AG04449 (cell line): ENCODE measurements at regions not wholly inside any gene's neighbourhood (a gene's known extent, or its start where the extent isn't known, plus 50 kb on each side); places are given as distances from the start of the nearest gene placed in this dataset.

Experiments used
- CTCF ChIA-PET: fragments of 350-600 bp; formaldehyde crosslinking; extraction: SDS; loops from one replicate; lab custom pipeline; 2021; ENCODE audit warnings: antibody characterized with exemption; lab: Yijun Ruan, JAX
- POLR2A ChIA-PET: fragments of 400-600, 350-600 bp; formaldehyde crosslinking; extraction: SDS; loops from one replicate; lab custom pipeline; 2020; ENCODE audit warnings: antibody characterized with exemption, inconsistent platforms; lab: Yijun Ruan, JAX
- DNase-seq: peaks from one replicate; pipeline ENCODE4 v3.0.0-alpha.2; 2010; ENCODE audit warnings: low read depth, low spot score
- H3K4me3 ChIP-seq: 2 replicates; pipeline ENCODE4 v1.5.1; 2011; ENCODE audit warnings: low read depth, mild to moderate bottlenecking, control low read depth, low read length
- TF ChIP-seq, protein P1 (sequence below): IDR thresholded peaks from one replicate; pipeline ENCODE4 v1.5.1; 2011; ENCODE audit warnings: mild to moderate bottlenecking, moderate library complexity, low read length, control low read depth, inconsistent platforms; ENCODE audit not compliant: insufficient read depth; ENCODE audit errors: missing control alignments

DNA sequence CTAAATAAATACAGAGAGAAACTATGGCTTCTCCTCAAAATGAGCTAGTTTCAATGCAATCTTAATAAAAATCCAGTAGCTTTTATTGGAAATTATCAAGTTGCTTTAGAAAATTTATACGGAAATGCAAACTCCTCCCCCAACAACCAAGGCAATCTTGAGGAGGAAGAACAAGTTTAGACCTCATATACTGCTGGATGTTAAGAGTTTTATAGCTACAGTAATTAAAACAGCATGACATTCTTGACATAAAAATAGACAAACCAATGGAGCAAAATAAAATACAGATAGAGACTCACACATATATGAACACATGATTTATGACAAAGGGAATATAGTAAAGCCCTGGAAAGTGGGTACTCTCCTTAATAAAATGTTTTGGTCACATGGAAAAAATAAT, 368.7 kb downstream of the C12orf75 start:
- CTCF ChIA-PET: interaction anchor here (1.0 to 1.5 kb wide), 2 partner anchors 10 to 280 kb away, joined by 3 to 4 read pairs; no protein-coding TSS in a partner anchor
- TF ChIP-seq, protein P1, sequence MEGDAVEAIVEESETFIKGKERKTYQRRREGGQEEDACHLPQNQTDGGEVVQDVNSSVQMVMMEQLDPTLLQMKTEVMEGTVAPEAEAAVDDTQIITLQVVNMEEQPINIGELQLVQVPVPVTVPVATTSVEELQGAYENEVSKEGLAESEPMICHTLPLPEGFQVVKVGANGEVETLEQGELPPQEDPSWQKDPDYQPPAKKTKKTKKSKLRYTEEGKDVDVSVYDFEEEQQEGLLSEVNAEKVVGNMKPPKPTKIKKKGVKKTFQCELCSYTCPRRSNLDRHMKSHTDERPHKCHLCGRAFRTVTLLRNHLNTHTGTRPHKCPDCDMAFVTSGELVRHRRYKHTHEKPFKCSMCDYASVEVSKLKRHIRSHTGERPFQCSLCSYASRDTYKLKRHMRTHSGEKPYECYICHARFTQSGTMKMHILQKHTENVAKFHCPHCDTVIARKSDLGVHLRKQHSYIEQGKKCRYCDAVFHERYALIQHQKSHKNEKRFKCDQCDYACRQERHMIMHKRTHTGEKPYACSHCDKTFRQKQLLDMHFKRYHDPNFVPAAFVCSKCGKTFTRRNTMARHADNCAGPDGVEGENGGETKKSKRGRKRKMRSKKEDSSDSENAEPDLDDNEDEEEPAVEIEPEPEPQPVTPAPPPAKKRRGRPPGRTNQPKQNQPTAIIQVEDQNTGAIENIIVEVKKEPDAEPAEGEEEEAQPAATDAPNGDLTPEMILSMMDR: no peak

GRCh38 chr12:105704787-105705186, 374.3 kb downstream of the C12orf75 start:
- ChIA-PET CTCF (interaction anchor here (0.7 to 4.8 kb wide), 36 partner anchors 8 to 444 kb away, joined by 3 to 35 read pairs (median 5); no protein-coding TSS in a partner anchor), POLR2A (no interaction called here)
- no peak for DNase-seq
- TF ChIP-seq, protein P1: no peak
- H3K4me3 ChIP-seq: no peak overlapping the region

More for the DNA sequence above, 368.7 kb downstream of the C12orf75 start:
- DNase-seq: no peak
- POLR2A ChIA-PET: no interaction called here
- H3K4me3 ChIP-seq: no peak overlapping the region

DNA sequence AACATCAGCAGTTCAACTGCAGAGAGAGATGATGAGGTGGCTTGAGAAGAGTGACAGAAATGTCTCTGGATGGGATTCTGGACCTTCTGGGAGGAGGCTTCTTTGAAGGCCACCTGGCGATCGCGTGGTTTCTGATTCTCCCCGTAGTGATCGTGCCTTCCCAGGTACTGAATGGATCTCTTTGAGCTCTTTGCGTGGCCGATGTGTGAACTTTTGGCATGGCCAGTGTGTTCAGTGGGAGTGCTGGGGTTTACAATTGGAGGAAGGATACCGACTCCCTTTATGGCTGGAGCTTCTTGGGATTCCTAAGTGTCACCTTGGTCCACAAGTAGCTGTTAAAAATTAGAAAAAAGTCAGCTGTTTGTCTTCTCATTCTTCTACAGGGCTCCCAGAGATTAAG, 374.7 kb downstream of the C12orf75 start:
- no peak for DNase-seq
- ChIA-PET POLR2A (no interaction called here), CTCF (interaction anchor here (0.7 to 4.8 kb wide), 38 partner anchors 8 to 444 kb away, joined by 3 to 35 read pairs (median 5); no protein-coding TSS in a partner anchor)
- H3K4me3 ChIP-seq: no peak overlapping the region
- TF ChIP-seq, protein P1: no peak

DNA sequence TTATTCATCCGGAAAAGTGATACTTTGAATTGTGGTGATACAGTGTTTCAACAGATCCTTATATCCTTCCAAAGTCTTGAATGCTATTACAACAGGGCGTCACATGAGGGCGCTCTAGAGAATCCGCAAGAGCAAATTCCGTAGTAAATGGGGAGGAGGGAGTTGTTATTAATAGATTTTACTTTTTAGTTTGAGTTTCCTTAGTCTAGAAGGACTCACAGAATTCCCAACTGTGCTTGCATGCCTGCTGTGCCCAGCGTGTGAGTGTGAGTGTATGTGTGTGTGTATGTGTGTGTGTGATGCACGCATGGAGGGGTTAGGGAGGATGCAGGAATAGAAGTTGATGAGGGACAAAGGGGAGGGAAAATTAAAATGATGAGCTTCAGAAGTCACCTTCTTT, 375.3 kb downstream of the C12orf75 start:
- TF ChIP-seq, protein P1: peak; percentile 62
- CTCF ChIA-PET: interaction anchor here (0.6 to 4.8 kb wide), 62 partner anchors 8 to 488 kb away, joined by 3 to 35 read pairs (median 4); no protein-coding TSS in a partner anchor

GRCh38 chr12:105706321-105706972, 376.0 kb downstream of the C12orf75 start:
- CTCF ChIA-PET: interaction anchor here (0.6 to 4.8 kb wide), 52 partner anchors 8 to 517 kb away, joined by 3 to 35 read pairs (median 4); no protein-coding TSS in a partner anchor
- no peak for DNase-seq
- TF ChIP-seq, protein P1: no peak
- POLR2A ChIA-PET: interaction anchor here (0.7 to 1.2 kb wide), 3 partner anchors 92 to 431 kb away, joined by 3 to 4 read pairs (median 3); no protein-coding TSS in a partner anchor
- no peak overlapping the region for H3K4me3 ChIP-seq

More for the DNA sequence above, 375.3 kb downstream of the C12orf75 start:
- H3K4me3 ChIP-seq: no peak overlapping the region
- POLR2A ChIA-PET: interaction anchor here (0.7 to 1.2 kb wide), 3 partner anchors 92 to 432 kb away, joined by 3 to 4 read pairs (median 3); no protein-coding TSS in a partner anchor
- DNase-seq: no peak

- DNase-seq: no peak
- ChIA-PET POLR2A (interaction anchor here (1.2 kb wide), 2 partner anchors 215 to 431 kb away, joined by 3 to 4 read pairs; no protein-coding TSS in a partner anchor), CTCF (interaction anchor here (0.8 to 4.8 kb wide), 15 partner anchors 12 to 517 kb away, joined by 3 to 35 read pairs (median 4); no protein-coding TSS in a partner anchor)
- H3K4me3 ChIP-seq: no peak overlapping the region
- TF ChIP-seq, protein P1: no peak
These were observed 376.5 kb downstream of the C12orf75 start for GRCh38 chr12:105706973-105707334.
